ENCODE measurements at regions not wholly inside any gene's neighbourhood (a gene's known extent, or its start where the extent isn't known, plus 50 kb on each side); places are given as distances from the start of the nearest gene placed in this dataset.

DNA sequence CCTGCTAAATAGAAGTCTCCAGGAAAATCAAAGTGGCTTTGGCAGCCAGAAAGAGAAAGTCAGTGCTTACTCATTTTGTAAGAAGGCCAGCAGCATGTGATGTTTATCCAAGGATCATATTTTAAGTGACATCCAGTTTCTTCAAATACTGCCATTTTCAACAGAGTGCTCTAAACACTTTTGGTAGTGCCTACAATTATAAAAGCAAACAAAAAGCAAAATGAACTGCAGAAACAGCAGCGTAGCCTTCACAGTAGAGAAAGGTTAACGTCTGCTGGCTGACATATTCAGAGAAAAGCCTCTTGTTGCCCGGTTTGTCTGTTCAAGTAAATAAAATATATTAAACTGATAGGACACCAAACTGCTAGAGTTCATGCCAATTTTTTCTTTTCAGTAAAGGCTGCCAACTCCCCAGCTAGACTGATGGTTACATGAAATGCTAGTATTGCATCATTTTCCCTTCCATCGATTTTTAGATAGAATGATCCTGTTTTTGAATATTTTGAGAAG, 705.7 kb upstream of the SLC35B3 start:
- TF ChIP-seq, protein P1, sequence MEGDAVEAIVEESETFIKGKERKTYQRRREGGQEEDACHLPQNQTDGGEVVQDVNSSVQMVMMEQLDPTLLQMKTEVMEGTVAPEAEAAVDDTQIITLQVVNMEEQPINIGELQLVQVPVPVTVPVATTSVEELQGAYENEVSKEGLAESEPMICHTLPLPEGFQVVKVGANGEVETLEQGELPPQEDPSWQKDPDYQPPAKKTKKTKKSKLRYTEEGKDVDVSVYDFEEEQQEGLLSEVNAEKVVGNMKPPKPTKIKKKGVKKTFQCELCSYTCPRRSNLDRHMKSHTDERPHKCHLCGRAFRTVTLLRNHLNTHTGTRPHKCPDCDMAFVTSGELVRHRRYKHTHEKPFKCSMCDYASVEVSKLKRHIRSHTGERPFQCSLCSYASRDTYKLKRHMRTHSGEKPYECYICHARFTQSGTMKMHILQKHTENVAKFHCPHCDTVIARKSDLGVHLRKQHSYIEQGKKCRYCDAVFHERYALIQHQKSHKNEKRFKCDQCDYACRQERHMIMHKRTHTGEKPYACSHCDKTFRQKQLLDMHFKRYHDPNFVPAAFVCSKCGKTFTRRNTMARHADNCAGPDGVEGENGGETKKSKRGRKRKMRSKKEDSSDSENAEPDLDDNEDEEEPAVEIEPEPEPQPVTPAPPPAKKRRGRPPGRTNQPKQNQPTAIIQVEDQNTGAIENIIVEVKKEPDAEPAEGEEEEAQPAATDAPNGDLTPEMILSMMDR (IDR thresholded peaks at IDR 0.05; ENCODE audit: low read depth, low read length): no peak
- no peak overlapping the region for H3K27ac ChIP-seq (ENCODE audit: low read depth, low read length)
- ChIA-PET CTCF (interaction anchor here (0.6 kb wide), 1 partner anchor 60 kb away, joined by 3 read pairs; no protein-coding TSS in a partner anchor), POLR2A (no interaction called here)
- no peak overlapping the region for H3K4me3 ChIP-seq (ENCODE audit: low read depth, low read length)
- no peaks in the 10 kb centered on the region for H3K9me3 ChIP-seq (ENCODE audit: control insufficient read depth, insufficient read depth, low read length)
- DNase-seq (ENCODE audit: low read depth, low spot score): no peak
- H3K27me3 ChIP-seq (ENCODE audit: control insufficient read depth, insufficient read depth, low read length): no peaks in the 10 kb centered on the region

DNA sequence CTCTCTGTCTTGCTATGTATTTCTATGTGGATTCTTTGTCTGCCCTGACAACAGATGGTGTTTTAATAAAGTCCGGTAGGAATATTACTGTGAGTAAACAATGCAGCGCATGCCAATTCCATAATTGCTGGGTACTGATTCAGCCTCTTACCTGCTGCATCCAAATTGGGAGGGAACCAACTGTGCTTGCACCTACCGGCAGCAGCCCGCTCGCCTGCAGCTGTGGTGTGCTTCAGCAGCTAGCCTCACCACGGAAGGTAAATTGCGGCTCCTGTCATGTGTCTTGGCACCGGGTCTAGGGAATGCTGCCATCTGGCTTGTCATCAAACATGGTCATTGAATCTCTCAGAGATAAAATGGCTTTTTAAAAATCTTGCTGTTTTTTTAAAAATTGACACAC, 704.8 kb upstream of the SLC35B3 start:
- no peaks in the 10 kb centered on the region for H3K9me3 ChIP-seq (ENCODE audit: control insufficient read depth, insufficient read depth, low read length)
- DNase-seq (ENCODE audit: low read depth, low spot score): no peak

DNA sequence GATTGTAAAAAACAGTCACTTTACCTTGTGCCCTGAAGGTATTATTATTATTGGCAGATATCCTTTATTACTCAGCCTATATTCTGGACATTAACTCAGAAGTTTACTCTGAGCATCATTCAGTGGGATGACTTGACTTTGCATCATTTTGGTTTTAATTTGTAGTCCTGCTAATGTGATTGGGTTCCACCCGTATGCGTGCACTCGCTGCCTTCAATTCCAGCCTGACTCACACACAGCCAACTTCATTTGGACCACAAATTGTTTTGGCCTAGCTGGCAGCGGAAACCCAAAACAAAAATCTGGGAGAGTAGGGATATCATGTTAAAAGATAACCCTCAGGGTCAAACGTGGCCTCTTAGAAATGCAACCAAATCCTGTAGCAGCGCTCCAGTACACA, 704.4 kb upstream of the SLC35B3 start:
- DNase-seq (ENCODE audit: low read depth, low spot score): peak; percentile 34
- H3K4me3 ChIP-seq (ENCODE audit: low read depth, low read length): no peak overlapping the region; the same call in 1 of the 2 replicates
- H3K27ac ChIP-seq (ENCODE audit: low read depth, low read length): peak overlapping the region; percentile 22
- no peaks in the 10 kb centered on the region for H3K9me3 ChIP-seq (ENCODE audit: control insufficient read depth, insufficient read depth, low read length)
- ChIA-PET CTCF (no interaction called here), POLR2A (no interaction called here)
- TF ChIP-seq, protein P1 (IDR thresholded peaks at IDR 0.05; ENCODE audit: low read depth, low read length): no peak
- H3K27me3 ChIP-seq (ENCODE audit: control insufficient read depth, insufficient read depth, low read length): no peaks in the 10 kb centered on the region

More for the DNA sequence above, 704.8 kb upstream of the SLC35B3 start:
- TF ChIP-seq, protein P1 (IDR thresholded peaks at IDR 0.05; ENCODE audit: low read depth, low read length): no peak
- POLR2A ChIA-PET: no interaction called here
- no peak overlapping the region; the same call in 1 of the 2 replicates for H3K4me3 ChIP-seq (ENCODE audit: low read depth, low read length)
- CTCF ChIA-PET: no interaction called here
- peak overlapping the region; percentile 22 for H3K27ac ChIP-seq (ENCODE audit: low read depth, low read length)
- H3K27me3 ChIP-seq (ENCODE audit: control insufficient read depth, insufficient read depth, low read length): no peaks in the 10 kb centered on the region

DNA sequence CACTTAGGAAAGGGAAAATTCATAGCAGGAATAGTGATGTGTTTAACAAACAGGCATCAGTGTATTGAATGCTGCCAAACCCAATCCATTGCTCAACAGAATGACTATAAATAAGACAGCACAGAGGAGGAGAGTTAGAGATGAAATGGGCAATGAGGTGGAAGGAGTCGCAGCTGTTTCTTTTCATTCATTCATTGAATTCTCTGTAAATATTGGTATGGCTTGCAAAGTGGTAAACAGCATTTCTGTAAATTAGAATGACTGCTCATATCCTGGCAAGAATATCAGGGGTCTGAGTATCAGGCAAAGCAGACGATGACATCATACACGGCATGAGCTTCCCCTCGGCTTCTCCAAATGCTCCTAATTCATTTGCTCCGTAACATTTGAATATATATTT, 703.6 kb upstream of the SLC35B3 start:
- no peak overlapping the region for H3K27ac ChIP-seq (ENCODE audit: low read depth, low read length)
- TF ChIP-seq, protein P1 (IDR thresholded peaks at IDR 0.05; ENCODE audit: low read depth, low read length): no peak
- H3K9me3 ChIP-seq (ENCODE audit: control insufficient read depth, insufficient read depth, low read length): no peaks in the 10 kb centered on the region
- CTCF ChIA-PET: no interaction called here
- no peak overlapping the region for H3K4me3 ChIP-seq (ENCODE audit: low read depth, low read length)
- POLR2A ChIA-PET: no interaction called here
- no peaks in the 10 kb centered on the region for H3K27me3 ChIP-seq (ENCODE audit: control insufficient read depth, insufficient read depth, low read length)
- DNase-seq (ENCODE audit: low read depth, low spot score): no peak

DNA sequence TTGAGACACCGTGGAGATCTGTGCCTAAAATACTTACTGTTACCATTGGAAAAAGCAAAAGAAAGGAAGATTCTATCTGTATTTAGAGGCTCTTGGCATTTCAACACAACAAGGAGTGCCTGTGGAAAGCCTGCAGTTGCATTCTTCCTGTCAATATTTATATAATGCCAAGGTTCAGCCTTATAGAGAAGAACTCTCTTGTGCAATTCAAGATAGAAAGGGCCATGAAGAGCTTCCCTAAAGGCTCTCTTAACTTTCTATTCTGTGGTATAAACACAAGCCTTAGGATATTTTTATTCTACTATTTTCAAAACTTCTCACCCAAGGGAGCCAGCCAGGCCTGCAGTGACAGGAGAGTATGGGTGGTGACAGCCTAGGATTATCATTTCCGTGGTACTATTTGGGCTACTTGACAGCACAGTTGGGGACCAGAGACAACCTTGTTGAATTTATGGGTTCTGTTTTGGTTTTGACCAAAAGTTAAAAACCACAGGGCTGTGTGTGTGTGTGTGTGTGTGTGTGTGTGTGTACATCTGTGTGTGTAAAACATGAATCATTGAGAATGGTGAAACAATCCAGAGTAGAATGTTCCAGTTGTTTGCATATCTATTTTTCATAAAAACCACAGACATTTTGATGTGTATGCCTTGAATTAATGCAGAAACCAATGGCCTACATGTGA, 700.9 kb upstream of the SLC35B3 start:
- CTCF ChIA-PET: no interaction called here

More for the DNA sequence above, 700.9 kb upstream of the SLC35B3 start:
- TF ChIP-seq, protein P1 (IDR thresholded peaks at IDR 0.05; ENCODE audit: low read depth, low read length): no peak
- Histone ChIP-seq H3K9me3 (ENCODE audit: control insufficient read depth, insufficient read depth, low read length) (no peaks in the 10 kb centered on the region), H3K27me3 (ENCODE audit: control insufficient read depth, insufficient read depth, low read length) (no peaks in the 10 kb centered on the region), H3K4me3 (ENCODE audit: low read depth, low read length) (no peak overlapping the region), H3K27ac (ENCODE audit: low read depth, low read length) (no peak overlapping the region)
- no peak for DNase-seq (ENCODE audit: low read depth, low spot score)
- POLR2A ChIA-PET: no interaction called here
